IMR-90 (cell line): ENCODE measurements at regions not wholly inside any gene's neighbourhood (a gene's known extent, or its start where the extent isn't known, plus 50 kb on each side); places are given as distances from the start of the nearest gene placed in this dataset.

Source experiments
- ATAC-seq: fragments of 200-7000 bp; cut with Tn5 transposase; 2 replicates; pipeline ENCODE4 v1.9.1; 2020; ENCODE audit warnings: low read depth, mild to moderate bottlenecking, moderate library complexity
- BruUV-seq: library from RNA; stranded (reverse); fragments of 400-500 nt; replicated peaks from 2 replicates; lab custom pipeline; 2021; lab: Mats Ljungman, UMichigan
- CTCF ChIA-PET: fragments of 300-600 bp; formaldehyde crosslinking; extraction: SDS; loops from one replicate; lab custom pipeline; 2021; ENCODE audit warnings: antibody characterized with exemption; lab: Yijun Ruan, JAX
- POLR2A ChIA-PET: fragments of 300-600 bp; sonication (Branson Sonifier 250); formaldehyde crosslinking; loops from one replicate; lab custom pipeline; 2022; ENCODE audit warnings: antibody characterized with exemption; ENCODE audit not compliant: unreplicated experiment; lab: Charles Lee
- DNase-seq: peaks from one replicate; pipeline ENCODE4 v3.0.0; 2013
- H2AFZ ChIP-seq: replicated peaks from 2 replicates; pipeline ENCODE3; 2013; ENCODE audit warnings: low read length, mild to moderate bottlenecking; ENCODE audit not compliant: poor library complexity
- H2AK5ac ChIP-seq: 2 replicates; pipeline ENCODE4 v1.6.1; 2013; ENCODE audit warnings: low read depth, low read length, inconsistent platforms
- H2AK9ac ChIP-seq: replicated peaks from 2 replicates; pipeline ENCODE3; 2013; ENCODE audit warnings: mild to moderate bottlenecking, low read depth, low read length, moderate library complexity; ENCODE audit not compliant: poor library complexity
- H2BK120ac ChIP-seq: 2 replicates; pipeline ENCODE4 v1.6.1; 2013; ENCODE audit warnings: low read depth, low read length, inconsistent platforms
- H2BK15ac ChIP-seq: 3 replicates; pipeline ENCODE4 v1.6.1; 2013; ENCODE audit warnings: low read depth, low read length, inconsistent platforms
- H2BK20ac ChIP-seq: 2 replicates; pipeline ENCODE4 v1.6.1; 2013; ENCODE audit warnings: low read depth, mild to moderate bottlenecking, inconsistent platforms, low read length, moderate library complexity
- H2BK5ac ChIP-seq: 2 replicates; pipeline ENCODE4 v1.6.1; 2013; ENCODE audit warnings: mild to moderate bottlenecking, low read depth, low read length, inconsistent platforms; ENCODE audit not compliant: poor library complexity, severe bottlenecking
- H3K14ac ChIP-seq: replicated peaks from 2 replicates; pipeline ENCODE4 v1.6.1; 2013; ENCODE audit warnings: low read depth, low read length, inconsistent platforms
- H3K18ac ChIP-seq: 2 replicates; pipeline ENCODE4 v1.6.1; 2013; ENCODE audit warnings: low read depth, low read length, control low read depth
- H3K23ac ChIP-seq: 2 replicates; pipeline ENCODE4 v1.6.1; 2013; ENCODE audit warnings: low read depth, low read length, inconsistent platforms
- H3K27ac ChIP-seq: 2 replicates; pipeline ENCODE4 v1.5.1; 2013; ENCODE audit warnings: mild to moderate bottlenecking, control low read depth, low read length; ENCODE audit not compliant: insufficient read depth
- H3K27me3 ChIP-seq: 2 replicates; pipeline ENCODE4 v1.6.1; 2013; ENCODE audit warnings: low read length; ENCODE audit not compliant: control insufficient read depth, insufficient read depth
- H3K36me3 ChIP-seq: 2 replicates; pipeline ENCODE4 v1.6.1; 2013; ENCODE audit warnings: low read length, mixed read lengths; ENCODE audit not compliant: control insufficient read depth, insufficient read depth
- H3K4ac ChIP-seq: 2 replicates; pipeline ENCODE4 v1.6.1; 2013; ENCODE audit warnings: low read depth, low read length, inconsistent platforms
- H3K4me1 ChIP-seq: 2 replicates; pipeline ENCODE4 v1.6.1; 2013; ENCODE audit warnings: low read length, mixed read lengths; ENCODE audit not compliant: control insufficient read depth, insufficient read depth
- H3K4me2 ChIP-seq: 2 replicates; pipeline ENCODE4 v1.6.1; 2013; ENCODE audit warnings: low read depth, mild to moderate bottlenecking, control low read depth, low read length, moderate library complexity
- H3K4me3 ChIP-seq: 2 replicates; pipeline ENCODE4 v1.5.1; 2013; ENCODE audit warnings: low read depth, mild to moderate bottlenecking, control low read depth, low read length, moderate library complexity; ENCODE audit not compliant: insufficient read depth
- H3K56ac ChIP-seq: 2 replicates; pipeline ENCODE4 v1.6.1; 2013; ENCODE audit warnings: low read length, inconsistent platforms; ENCODE audit not compliant: insufficient read depth; ENCODE audit errors: extremely low read depth
- H3K79me1 ChIP-seq, 2 experiments: 2 replicates each; pipeline ENCODE4 v1.6.1; 2013; ENCODE audit warnings: low read length in 2 of 2, inconsistent platforms in 1 of 2, low read depth in 1 of 2
- H3K9ac ChIP-seq: 2 replicates; pipeline ENCODE4 v1.6.1; 2013; ENCODE audit warnings: low read depth, low read length, control low read depth
- H3K9me1 ChIP-seq: 2 replicates; pipeline ENCODE4 v1.6.1; 2013; ENCODE audit warnings: low read length, inconsistent platforms; ENCODE audit not compliant: insufficient read depth
- H3K9me3 ChIP-seq: 2 replicates; pipeline ENCODE4 v1.6.1; 2013; ENCODE audit warnings: low read length; ENCODE audit not compliant: control insufficient read depth, insufficient read depth
- H4K20me1 ChIP-seq: 2 replicates; pipeline ENCODE4 v1.6.1; 2013; ENCODE audit warnings: low read length, inconsistent platforms; ENCODE audit not compliant: insufficient read depth
- H4K5ac ChIP-seq: 2 replicates; pipeline ENCODE4 v1.6.1; 2013; ENCODE audit warnings: mild to moderate bottlenecking, low read depth, low read length, control low read depth
- H4K8ac ChIP-seq, 2 experiments: 2 replicates each; pipeline ENCODE4 v1.6.1; 2013; ENCODE audit warnings: low read depth in 2 of 2, low read length in 2 of 2, control low read depth in 1 of 2, inconsistent platforms in 1 of 2
- H4K91ac ChIP-seq: 2 replicates; pipeline ENCODE4 v1.6.1; 2013; ENCODE audit warnings: low read depth, low read length, inconsistent platforms; ENCODE audit not compliant: insufficient read depth
- CEBPB ChIP-seq: IDR thresholded peaks from 2 replicates; pipeline ENCODE4 v1.6.1; 2012; ENCODE audit warnings: low read depth, low read length, improper control_type of control experiment
- CTCF ChIP-seq: conservative IDR thresholded peaks from 2 replicates; pipeline ENCODE4 v1.5.1; 2012; ENCODE audit warnings: mild to moderate bottlenecking, low read depth, low read length, improper control_type of control experiment
- MAZ ChIP-seq: IDR thresholded peaks from 2 replicates; pipeline ENCODE4 v1.6.1; 2012; ENCODE audit warnings: low read depth, mild to moderate bottlenecking, low read length, improper control_type of control experiment, moderate library complexity, borderline replicate concordance
- NFE2L2 ChIP-seq: fragments of 150-350 bp; IDR thresholded peaks from 2 replicates; pipeline ENCODE4 v1.6.1; 2016; ENCODE audit warnings: low read depth, mild to moderate bottlenecking, low read length
- RAD21 ChIP-seq: IDR thresholded peaks from 2 replicates; pipeline ENCODE4 v1.6.1; 2012; ENCODE audit warnings: low read length, improper control_type of control experiment
- RCOR1 ChIP-seq: IDR thresholded peaks from 2 replicates; pipeline ENCODE4 v1.6.1; 2012; ENCODE audit warnings: mild to moderate bottlenecking, low read length, improper control_type of control experiment; ENCODE audit not compliant: insufficient replicate concordance
- WGBS, 2 experiments: methylation state at CpG; one replicate each; pipeline versions ENCODE4 v1.1.5 to v1.1.7; 2013; ENCODE audit warnings: missing lambda C conversion rate in 2 of 2; ENCODE audit not compliant: insufficient read length in 1 of 2; ENCODE audit errors: extremely low coverage in 2 of 2; 5-methylcytosine and 5-hydroxymethylcytosine counted together
- dilution Hi-C: fragments of 300-500 bp; cut with HindIII; formaldehyde crosslinking; loops from one replicate; pipeline ENCODE4 v1.14.3; 2018; ENCODE audit warnings: low sequenced_read_pairs; ENCODE audit not compliant: unreplicated experiment
- in situ Hi-C: fragments of 300-500 bp; cut with MboI; formaldehyde crosslinking; loops from 3 replicates; pipeline ENCODE4 v1.14.3; 2019; ENCODE audit warnings: low sequenced_read_pairs, inconsistent platforms, mixed read lengths
- intact Hi-C: fragments of 100-400 bp; cut with micrococcal nuclease; formaldehyde crosslinking; loops from 2 replicates; pipeline ENCODE4 v1.10.0; 2022
- TF ChIP-seq, protein P1 (sequence below): fragments of 150-350 bp; IDR thresholded peaks from 2 replicates; pipeline ENCODE4 v1.6.1; 2017; ENCODE audit warnings: mild to moderate bottlenecking, antibody characterized with exemption, low read length, low read depth

DNA sequence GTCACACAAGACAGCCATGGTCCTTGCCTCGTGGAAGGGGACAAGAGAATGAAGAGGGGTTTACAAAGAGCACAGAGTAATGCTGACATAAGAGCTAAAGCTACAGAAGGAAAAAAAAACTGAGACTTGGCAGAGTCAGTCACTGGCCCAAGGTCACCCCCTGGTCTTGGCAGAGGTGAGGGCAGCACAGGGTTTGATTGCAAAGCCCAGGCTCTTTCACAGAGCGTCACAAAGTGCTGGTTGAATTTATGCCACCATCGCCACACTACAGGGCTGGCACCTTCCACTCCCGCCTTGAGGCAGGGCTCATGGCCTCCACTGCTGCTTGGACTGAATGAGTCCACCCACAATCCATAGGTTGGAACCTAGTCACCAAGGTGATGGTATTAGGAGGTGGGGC lies 190.2 kb downstream of the INHBB start:
- no peak overlapping the region for H4K8ac ChIP-seq
- no peak overlapping the region for H3K4me3 ChIP-seq
- no peak overlapping the region for H3K18ac ChIP-seq
- H3K36me3 ChIP-seq = no peaks in the 10 kb centered on the region
- no peak overlapping the region for H3K4me2 ChIP-seq
- peaks cover 8% of the 10 kb centered on the region for H3K9me1 ChIP-seq
- ChIA-PET POLR2A (no interaction called here), CTCF (no interaction called here)
- H3K27ac ChIP-seq = no peak overlapping the region
- no peak overlapping the region for H3K14ac ChIP-seq
- no peak overlapping the region for H2AK9ac ChIP-seq
- H2BK20ac ChIP-seq = no peak overlapping the region
- H3K27me3 ChIP-seq = peaks cover 22% of the 10 kb centered on the region
- no peak overlapping the region for H3K23ac ChIP-seq
- H2BK5ac ChIP-seq = no peak overlapping the region
- no peak overlapping the region for H2BK15ac ChIP-seq
- WGBS, 2 experiments = 89% methylated on average over 3 of the region's 4 CpGs; no CpG with 5 or more reads in 1 of the 2 experiments
- intact Hi-C loops = no loop called here
- H3K9ac ChIP-seq = no peak overlapping the region
- H3K4ac ChIP-seq = no peak overlapping the region
- no peak overlapping the region for H2AFZ ChIP-seq
- no peak overlapping the region for H2BK120ac ChIP-seq
- H3K56ac ChIP-seq = no peak overlapping the region
- in situ Hi-C loops = no loop called here
- BruUV-seq = no TSS peak
- TF ChIP-seq RCOR1 (no peak), CEBPB (no peak), CTCF (no peak), NFE2L2 (no peak), RAD21 (no peak), MAZ (no peak)
- TF ChIP-seq, protein P1, sequence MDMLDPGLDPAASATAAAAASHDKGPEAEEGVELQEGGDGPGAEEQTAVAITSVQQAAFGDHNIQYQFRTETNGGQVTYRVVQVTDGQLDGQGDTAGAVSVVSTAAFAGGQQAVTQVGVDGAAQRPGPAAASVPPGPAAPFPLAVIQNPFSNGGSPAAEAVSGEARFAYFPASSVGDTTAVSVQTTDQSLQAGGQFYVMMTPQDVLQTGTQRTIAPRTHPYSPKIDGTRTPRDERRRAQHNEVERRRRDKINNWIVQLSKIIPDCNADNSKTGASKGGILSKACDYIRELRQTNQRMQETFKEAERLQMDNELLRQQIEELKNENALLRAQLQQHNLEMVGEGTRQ = no peak
- peaks cover 14% of the 10 kb centered on the region for H3K4me1 ChIP-seq
- no peak overlapping the region for H4K91ac ChIP-seq
- ATAC-seq = no peak
- no peak for DNase-seq
- H4K5ac ChIP-seq = no peak overlapping the region
- no peaks in the 10 kb centered on the region for H3K79me1 ChIP-seq
- H2AK5ac ChIP-seq = no peak overlapping the region
- dilution Hi-C loops = no loop called here
- H3K9me3 ChIP-seq = 0 out of 2 replicates have a peak, but pooled peaks cover 2% of the 10 kb centered on the region
- H4K20me1 ChIP-seq = no peaks in the 10 kb centered on the region
